Stimulated activated CD8-positive, alpha-beta memory T cell treated with anti-CD3 and anti-CD28 coated beads, Interleukin-12 subunit alpha, Interleukin-12 subunit beta, amount 100 ng/mL, for 24 hours (primary cell): ENCODE measurements at regions not wholly inside any gene's neighbourhood (a gene's known extent, or its start where the extent isn't known, plus 50 kb on each side); places are given as distances from the start of the nearest gene placed in this dataset.

Experiments
- DNase-seq: peaks from one replicate; pipeline ENCODE4 v3.0.0-alpha.2; 2020; ENCODE audit errors: extremely low read depth

DNA sequence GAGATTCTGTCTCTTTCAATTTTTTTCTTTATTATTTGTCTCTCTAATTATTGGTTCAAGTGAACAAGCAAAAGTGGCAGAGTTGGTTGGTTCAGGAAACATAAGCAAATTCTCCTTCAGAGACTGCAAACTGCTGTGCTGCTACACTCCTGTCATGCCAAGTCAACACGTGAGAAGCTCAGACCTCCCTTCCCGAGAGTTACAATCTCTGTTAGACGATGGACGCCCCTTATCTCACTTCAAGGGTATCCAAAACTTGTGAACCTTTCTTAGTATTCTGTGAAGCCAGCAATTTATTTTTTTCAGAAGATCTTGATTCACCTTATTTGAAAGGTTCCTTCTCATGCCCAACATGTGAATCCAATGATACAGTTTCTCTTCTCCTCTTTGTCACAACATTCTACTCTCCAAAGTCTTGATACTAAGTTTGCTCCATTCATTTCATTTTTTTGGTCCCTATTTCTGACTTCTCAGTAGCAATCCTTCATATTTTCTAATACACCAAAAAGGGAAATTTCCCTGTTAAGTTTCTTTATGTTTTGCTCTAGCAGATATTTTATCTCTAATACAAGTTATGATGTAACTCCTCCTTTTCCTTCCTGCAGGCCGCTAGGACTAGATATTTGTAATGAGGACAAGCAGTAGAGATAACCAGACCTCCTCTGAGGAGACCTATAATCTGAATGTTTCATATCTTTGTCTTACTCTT is 448.8 kb upstream of the CITED2 start:
- no peak for DNase-seq

DNA sequence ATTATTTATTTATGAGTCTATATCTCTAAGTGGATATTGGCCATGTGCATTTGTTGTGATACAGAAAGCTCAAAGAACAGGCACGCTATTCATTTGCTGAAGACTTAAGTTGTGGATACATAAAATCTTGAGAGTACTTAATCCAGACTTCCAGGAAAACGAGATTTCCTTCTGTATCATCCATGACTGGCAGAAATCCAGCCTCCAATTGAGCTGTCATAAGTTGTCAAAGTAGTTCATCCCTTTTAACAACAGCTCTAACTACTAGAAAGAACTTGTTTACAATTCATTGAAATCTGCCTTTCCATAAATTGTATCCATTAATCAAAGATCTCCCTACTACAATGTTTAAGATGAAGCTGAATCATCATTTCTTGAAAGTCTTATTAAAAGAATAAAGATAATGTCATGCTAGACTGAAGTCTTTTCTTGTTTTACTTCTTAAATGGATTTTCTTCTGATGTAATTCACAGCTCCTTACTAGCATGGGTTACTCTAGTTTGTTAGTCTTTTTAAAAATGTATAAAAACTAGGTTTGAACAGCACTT is 447.3 kb upstream of the CITED2 start:
- no peak for DNase-seq

DNA sequence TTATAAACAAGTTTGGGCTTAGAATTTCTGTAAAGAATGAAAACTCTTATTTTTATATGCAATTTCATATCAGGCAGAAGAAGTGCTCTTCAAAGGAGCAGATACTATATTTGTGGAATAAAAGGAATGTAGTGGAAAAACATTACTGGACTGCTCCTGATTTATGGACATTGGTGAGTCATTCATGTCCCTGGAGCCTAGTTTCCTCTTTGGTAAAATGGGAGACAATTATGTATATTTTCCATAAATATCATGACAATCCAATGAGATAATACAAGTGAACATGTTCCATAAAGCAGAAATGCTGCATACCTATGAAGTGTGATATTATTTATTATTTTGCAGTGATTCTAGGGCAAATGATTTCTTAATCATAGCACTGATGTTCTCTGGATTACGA is 445.8 kb upstream of the CITED2 start:
- DNase-seq, result no peak

DNA sequence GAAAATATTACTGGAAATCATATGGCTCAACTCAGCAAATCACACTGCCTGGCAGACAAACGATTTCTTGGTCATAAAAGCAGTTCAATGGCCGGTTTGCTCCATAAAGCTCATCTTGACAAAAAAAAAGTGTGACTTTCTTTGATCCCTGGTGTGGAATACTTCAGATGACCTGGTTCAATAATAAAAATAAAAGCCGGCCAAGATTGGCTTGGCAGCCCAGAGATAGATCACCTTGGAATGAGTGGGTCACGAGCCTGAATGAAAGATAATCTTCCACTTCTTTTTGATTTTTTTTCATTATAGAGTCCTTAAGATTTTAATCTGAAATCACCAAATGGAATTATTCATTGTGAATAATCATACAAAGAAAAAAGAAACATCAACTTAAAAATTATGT is 445.3 kb upstream of the CITED2 start:
- no peak for DNase-seq

DNA sequence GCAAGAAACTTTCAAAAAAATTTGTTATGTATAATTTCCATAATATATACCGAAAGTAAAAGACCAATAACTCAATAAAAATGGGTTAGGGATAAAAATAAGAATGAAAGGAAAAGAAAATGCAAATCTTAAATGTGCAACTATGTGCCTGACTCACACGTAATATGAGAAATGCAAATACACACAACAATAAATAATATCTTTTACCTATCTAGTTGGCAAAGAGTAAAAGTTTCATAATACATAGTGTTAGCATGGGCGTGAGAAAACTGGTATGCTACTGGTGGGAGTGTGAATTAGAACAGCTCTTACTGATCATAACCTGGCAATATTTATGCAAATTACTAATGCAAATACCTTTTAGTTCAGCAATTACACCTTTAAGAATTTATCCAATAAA is 438.5 kb upstream of the CITED2 start:
- no peak for DNase-seq

DNA sequence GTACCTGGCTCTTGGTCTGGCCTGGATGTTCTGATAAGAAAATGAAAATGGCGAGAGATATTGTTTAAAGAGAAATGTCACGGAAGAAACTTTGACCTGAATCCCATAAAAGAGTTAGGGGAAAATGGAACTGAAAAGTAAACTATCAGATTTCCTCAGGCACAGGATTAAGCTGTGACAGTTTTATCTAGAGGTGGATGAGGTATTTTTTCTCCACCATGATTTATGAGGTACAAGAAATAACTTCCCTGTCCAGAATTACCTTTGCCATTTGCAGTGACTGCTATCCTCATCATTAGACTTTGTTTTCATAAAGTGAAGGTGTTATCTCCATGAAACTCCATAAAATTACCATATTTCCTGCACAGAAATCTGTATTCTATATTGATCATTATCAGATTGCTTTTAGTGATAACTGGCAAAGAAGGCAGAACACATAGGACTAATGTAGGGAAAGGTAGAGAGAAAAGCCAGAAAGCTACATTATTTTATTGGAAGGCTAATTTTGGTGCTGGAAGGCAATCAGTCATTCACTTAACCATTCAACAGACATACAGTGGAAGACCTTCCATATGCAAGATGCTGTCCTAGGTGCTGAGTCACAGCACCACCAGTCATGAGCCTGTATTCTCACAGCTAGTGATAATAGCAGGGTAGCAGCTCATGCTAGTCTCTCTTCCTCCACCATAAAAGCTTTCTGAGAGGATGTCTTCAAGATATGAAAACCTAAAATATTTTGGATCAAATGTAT is 427.3 kb upstream of the CITED2 start:
- DNase-seq, result no peak

DNA sequence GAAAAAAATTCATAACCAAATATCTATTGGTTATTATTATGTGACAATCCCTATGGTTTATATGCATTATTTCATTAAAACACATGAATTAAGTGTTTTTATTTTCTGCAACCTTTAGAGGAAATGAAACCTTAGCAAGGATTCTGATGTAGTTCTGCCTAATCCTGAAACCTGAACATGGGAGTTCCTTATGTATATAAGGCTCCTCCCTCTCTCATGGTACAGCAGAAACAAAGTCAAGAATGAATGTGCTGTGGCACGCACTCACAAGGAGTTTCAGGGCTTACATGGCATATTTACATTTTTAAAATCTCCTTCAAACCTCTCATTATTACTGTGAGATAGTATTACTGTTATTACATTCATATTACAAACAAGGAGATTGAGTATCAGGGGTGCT is 426.4 kb upstream of the CITED2 start:
- no peak for DNase-seq

DNA sequence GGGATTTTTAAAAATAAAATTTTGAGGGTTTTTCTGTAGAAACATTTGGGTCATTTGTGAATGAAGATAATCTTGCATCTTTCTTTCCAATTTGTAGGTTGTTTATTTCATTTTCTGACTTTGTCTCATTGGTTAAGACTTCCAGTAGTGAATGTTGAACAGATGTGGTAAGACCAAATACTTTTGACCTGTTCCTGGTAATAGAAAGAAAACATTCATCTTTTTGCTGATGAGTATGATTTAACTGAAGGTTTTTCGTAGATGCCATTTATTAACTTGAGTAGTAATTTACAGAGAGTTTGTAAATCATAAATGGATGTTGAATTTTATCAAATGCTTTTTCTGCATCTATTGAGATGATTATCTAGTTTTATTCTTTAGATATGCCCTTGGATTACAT is 416.1 kb upstream of the CITED2 start:
- DNase-seq, result no peak

DNA sequence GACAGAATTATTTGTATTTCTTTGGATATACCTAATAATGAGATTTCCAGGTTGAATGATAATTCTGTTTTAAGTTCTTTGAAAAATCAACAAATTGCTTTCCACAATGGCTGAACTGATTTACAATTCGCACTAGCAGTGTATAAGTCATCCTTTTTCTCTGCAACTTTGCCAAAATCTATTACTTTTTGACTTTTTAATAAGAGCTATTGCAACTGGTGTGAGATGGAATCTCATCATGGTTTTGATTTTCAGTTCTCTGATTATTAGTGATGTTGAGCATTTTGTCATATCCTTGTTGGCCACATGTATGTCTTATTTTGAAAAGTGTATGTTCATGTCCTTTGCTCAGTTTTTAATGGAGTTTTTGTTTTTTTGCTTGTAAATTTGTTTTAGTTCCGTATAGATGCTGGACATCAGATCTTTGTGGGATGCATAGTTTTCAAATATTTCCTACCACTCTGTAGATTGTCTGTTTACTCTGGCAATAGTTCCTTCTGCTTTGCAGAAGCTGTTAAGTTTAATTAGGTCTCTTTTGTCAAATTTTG is 409.8 kb upstream of the CITED2 start:
- no peak for DNase-seq

DNA sequence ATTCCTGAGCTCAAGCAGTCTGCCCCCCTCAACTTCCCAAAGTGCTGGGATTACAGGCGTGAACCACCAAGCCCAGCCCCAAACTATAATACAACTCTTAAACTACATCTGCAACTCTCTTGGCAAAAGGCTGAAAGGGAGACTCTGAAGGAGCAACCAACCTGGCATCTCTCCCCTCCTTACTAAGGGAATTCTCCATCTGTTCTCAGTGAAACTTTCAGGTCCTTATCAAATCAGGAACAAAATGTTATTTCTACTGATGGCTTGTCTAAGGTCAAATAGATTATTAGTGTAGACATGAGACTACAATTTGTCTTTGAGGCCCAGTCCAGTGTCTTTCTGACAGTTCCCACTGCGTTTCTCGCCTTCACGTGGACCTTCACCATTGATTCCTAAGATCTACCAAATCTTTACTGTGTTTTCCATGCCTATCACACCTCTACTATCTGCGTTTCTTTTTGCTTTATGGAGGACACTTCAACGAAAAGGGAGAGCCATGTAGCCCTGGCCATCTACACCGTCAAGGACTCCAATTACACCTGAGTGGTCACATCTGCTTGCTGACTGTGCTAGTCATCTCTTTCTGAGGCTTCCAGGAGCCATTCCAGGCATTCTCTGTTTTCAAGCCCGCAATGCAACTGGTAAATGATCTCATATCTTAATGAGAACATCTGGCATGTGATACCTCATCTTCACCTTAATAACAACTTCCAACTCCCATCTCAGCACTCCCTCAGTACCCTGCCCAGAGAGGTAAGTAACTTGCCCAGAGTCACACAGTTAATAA is 405.7 kb upstream of the CITED2 start:
- no peak for DNase-seq

DNA sequence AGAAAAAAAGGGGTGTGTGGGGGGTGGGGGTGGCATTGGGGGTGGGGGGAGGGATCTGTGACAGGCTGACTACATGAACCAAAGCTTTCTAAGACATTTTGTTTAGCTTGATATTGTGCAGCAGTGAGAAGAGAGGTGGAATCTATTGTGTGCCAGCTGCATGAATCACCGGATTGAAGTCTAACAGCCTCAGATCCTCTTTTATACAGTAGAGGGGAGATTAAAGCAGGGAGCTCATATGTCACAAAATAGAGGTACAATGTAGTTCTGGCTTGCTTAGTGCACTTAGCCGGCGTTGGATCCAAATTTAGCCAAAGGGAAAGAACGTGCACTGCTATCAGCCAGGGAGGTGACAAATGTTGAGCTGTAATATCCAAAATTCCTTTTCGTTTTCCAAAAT is 404.2 kb upstream of the CITED2 start:
- DNase-seq, result no peak

DNA sequence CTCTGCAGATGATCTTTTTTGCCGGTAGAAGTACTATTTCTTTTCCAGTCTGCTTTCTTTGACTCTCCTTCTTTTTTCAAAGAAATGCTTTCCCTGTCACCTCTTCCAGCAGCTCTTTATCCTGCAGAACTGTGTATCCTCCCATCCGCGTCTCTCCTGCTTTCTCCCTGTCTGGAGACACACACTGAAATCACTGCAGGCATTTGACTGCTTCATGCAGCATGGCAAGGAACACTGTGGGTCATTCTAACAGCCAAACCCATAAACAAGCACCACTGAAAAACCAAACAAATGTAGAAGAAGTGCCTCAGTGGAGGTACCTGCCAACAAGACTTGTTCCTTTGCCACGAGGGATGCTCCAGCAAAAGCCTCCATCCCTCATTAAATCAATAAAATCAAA is 403.7 kb upstream of the CITED2 start:
- DNase-seq, result no peak

DNA sequence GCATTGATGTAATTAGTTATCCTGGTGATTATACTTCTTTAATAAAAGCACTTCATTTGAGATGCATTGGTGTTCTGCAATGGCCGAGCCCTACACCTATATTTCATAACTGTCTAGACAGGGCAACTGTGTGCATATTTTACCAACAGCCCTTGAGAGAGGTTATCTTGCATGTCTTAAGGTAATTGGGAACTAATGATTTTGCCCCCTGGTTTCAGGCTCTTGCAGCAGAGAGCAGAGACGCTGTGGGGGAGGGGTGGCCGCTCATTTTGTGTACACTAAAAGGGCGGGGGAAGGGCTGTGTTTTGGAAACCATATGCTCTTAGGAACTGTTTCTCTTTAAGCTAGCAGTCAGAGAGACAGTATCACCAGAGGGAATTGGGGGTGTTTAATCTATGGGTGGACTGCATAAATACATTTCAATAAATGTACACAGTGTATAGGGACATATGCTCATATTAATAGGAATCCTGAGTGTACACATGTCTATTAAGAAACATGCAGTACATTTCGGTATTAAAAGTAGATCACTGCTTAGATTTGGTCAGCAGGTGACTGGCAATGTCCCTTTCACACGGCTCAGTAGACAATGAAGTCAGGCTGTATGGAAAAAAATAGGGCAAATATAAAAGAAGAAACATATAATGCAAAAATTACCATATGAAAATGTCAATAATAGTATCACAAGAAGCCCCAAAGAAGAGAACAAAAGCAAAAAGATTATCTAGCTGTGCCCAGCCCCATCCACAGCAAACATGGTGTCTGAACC is 402.9 kb upstream of the CITED2 start:
- DNase-seq, result no peak

DNA sequence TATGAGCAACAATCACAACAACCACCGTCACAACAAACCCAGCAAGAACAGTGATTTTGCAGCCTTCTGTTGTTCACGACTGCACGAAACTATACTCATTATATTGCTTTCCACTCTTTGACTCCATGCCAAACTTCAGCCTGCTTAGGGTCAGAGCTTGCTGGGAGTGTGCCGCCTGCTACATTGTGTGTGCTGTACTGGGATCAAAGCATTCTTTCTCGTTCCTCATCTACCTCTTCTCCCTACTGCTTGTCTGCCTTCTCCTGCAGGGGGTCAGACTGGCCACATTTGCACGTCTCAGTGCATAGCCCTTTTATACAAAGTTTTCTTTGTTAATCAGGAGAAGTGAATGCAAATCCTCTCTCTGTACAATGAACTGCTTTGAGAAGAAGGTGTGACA is 401.6 kb upstream of the CITED2 start:
- no peak for DNase-seq

DNA sequence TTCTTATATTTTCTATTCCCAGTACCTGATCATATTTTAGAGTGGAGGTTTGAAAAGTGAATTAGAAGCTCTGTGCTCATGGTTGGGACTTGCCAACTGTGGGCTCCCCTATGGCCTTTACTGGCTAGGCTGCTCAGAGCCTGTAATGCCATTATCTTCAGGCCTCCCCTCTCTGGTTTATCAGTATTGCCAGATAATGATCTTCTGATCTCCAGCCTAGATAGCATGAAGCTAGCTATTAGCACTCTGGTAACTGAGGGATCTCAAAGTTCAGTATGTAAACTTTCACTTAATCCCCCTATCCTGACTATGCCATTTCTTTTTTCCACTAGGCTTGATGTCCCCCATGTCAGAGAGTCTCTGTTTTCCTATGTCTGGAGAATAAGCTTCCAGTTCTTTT is 393.7 kb upstream of the CITED2 start:
- DNase-seq, result no peak

DNA sequence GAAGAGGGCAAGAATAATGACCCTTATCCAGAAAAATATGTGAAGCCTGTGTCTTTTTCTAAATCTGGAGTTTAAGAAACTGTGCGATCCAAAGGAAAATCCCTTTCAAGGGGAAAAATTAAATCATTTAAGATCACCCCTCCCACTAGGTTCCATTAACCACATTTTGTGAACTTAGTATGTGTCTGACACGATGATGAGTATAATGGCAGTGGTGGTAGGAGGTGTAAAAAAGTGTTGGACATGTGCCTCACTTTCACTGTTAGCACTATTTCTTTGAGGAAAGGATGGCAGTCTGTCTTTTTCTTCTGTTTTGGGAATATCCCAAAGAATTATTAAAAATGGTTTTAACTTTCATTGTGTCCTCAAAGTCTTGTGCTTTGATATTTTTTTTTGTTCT is 392.3 kb upstream of the CITED2 start:
- DNase-seq, result no peak

DNA sequence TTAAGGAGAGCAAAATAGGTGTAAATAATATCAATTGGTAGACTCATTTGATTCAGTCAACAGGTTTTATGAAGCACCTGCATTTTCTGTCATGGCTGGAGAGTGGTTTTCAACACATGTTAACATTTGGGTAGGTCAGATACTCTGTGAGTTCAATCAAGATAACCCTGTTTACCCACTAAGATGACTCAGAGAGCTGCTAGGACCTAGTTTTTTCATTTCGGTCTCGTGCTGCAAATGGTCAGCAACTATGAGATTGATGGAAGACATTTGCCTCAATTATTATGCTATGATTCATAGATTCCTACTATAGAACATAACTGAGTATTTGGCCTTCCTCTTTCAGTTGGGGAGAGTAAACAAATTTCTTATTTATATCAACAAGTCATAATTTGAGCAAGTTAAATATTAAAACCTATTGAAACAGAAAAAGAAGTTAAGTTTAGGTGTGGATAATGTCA is 391.4 kb upstream of the CITED2 start:
- no peak for DNase-seq

DNA sequence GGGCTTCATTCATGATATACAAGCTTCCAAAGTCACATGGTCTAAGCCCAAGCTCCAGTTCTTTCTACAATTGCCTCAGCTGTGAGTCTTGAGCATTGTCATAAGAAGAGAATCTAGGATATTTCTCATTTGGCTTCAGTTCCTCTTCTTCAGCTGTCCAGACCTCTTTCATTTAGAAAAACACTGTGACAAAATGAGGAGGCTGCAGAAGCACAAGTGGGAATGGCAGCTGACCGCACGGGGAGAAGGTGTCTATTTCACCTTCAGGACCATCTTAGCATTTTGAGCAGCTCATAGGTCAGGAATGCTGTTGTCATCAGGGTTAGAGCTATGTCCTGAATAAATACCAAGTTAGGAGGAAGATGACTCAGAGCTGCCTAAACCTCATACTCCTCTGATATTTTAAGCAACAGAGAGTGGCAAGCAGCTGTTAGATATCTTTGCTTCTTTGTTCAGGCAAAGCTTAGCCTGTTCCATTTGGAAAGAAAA is 390.1 kb upstream of the CITED2 start:
- DNase-seq, result no peak

DNA sequence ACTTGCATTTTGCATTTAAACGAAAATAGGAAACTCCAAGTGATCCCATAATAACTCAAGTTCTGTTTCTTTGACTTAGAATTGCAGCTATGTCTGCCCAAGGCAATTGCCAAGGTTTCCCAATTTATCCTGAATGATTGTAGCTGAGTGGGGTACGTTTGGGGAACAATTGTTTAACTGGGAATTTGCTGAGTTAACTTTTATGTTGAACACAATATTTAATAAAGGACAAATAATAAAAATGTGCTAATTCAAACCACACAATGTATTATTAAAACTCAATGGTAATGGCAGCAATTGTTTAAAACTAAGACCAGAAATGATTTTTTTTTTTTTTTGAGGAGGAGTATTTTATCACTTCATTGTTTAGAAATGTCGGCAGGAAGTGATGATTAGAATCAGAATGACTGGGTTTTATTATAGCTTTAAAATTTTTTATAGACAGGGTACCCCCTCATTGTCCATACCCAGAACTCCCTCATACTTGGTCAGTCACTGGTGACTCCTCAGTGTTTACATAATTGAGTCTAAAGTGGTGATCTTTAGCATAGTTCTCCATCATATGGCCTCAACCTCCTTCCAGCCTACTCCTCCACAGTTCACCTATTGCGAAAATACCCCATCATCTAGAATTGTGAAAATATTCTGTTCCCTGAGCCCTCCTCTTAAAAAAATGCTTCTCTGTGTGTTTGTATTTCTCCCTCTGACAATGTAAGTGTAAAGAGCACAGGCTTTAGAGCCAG is 389.2 kb upstream of the CITED2 start:
- DNase-seq, result no peak

DNA sequence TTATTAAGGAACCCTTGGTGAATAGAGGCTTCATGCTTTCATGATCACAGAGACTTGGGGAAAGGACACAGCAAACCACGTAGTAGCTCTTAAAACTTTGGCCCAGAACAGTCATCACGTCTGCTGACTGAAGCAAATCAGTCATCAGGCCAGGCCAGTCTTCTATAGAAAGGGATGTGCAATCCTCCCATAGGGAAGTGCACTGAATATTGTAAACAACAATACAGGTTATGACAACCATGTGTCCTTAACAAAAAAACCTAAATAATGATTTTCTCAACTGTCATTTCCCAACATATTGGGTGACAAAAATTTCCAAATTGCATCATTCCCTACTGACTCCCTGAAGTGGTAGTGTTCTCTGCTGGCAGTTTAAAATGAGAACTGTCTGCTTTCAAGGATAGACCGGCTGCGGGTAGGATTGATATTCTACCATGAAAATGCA is 388.2 kb upstream of the CITED2 start:
- no peak for DNase-seq
